HG03039 (cell line): ENCODE measurements at regions not wholly inside any gene's neighbourhood (a gene's known extent, or its start where the extent isn't known, plus 50 kb on each side); places are given as distances from the start of the nearest gene placed in this dataset.
"Not testable (repeated sequence)": the region's sequence is repeated elsewhere in the genome, so short reads cannot be mapped to it uniquely, and the experiment has no call there.

Experiments used
- ATAC-seq: cut with Tn5 transposase; IDR thresholded peaks from one replicate; pipeline ENCODE4 v1.9.1; 2021; ENCODE audit warnings: mild to moderate bottlenecking, moderate library complexity; ENCODE audit not compliant: unreplicated experiment

DNA sequence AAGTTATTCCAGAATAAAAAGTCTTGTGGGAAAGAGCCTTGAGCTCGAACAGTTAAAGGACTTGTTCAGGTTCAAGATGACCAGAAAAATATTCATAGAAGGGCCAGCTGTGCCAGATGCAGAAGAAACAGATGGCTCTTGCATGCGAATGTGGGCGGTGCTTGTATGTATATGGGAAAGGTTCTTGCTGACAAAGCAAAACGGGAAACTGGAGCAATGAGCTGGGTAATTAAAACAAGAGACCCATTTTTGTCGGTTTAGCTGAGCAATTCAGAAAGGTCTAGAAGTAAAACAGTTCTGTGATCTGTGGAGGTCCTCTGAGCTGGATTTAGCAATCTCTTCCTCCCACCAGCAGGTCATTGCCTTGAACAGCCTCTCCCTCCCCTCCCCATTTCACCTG lies 107.2 kb upstream of the MARK1 start:
- no peak for ATAC-seq

DNA sequence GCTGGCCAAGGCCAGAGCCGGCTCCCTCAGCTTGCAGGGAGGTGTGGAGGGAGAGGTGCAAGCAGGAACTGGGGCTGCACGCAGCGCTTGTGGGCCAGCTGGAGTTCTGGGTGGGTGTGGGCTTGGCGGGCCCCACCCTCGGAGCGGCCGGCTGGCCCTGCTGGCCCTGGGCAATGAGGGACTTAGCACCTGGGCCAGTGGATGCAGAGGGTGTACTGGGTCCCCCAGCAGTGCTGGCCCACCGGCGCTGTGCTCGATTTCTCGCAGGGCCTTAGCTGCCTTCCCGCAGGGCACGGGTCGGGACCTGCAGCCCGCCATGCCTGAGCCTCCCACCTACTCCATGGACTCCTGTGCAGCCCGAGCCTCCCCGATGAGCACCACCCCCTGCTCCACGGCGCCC lies 115.6 kb upstream of the MARK1 start:
- not testable (repeated sequence) for ATAC-seq

DNA sequence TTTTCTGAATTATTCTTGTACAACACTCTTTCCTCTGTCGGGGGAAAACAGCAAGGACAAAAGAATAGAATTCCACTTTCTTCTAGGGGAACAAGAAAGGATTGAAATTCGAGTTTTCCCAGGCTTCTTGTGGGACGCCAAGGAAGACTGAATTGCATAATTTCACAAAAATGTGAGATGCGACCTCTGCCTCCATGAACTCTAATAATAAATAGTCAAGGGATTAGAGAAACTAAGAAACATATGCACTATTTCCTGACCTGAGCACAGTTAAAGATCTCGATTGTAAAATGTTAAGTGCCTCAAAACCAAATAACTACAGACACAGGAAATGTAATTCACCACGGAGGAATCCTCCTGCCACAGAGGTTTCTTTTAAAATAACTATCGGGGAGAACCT lies 117.3 kb upstream of the MARK1 start:
- no peak for ATAC-seq

DNA sequence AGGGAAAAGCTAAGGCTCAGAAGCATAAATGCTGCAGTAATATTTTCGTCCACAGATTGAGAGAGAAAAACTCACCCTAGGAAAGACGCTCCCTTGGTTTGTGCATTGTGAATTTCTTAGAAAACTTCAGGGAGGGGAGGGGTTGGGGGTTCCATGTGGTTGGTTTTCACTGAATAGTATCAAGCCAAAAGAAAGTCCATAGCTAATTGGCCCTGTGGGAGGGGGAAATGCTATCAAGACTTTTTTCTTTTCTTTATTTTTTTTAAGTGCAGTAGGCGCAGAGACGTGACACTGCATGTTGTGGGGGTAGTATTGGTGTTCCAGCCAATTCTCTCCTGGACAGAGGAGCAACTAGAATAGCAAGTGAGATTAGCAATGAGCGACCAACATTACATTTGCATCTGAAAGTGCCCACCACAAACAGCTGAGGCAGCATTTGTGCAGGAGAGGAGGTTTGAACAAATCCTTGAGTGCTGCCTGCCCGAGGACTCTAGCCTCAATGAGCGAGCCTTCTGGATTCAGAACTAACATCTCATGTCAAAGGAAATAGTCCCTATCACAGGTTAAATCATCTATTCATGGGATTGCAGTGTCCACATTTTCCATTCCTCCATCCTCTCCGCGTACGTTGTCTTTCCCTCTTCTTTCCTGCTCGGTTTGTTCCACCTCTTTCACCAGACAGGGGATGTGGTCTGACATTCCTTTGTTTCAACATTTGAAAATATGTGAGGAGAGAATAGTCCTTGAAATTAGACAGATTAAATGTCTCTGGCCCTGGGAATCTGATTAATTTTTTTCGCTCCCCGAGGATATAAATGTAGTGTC lies 118.0 kb upstream of the MARK1 start:
- no peak for ATAC-seq

DNA sequence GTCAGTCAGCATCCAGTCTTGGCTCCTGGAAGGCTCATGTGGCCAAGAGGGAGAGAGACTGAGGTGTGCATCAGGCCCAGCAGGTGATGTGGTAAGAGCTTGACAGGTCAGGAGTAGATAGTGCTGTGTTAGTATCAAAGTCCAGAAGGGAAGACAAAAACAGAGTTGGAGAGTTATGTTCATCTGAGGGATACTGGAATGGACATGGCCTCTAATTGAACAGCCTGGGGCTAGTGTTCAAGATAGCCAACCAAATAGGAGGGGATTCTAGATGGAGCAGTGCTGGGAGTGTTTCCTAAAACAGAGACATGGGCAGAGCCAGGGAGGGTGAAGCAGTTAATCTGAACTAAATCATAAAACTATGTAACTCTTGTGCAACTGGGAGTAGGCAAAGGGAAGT lies 120.7 kb upstream of the MARK1 start:
- ATAC-seq = no peak

DNA sequence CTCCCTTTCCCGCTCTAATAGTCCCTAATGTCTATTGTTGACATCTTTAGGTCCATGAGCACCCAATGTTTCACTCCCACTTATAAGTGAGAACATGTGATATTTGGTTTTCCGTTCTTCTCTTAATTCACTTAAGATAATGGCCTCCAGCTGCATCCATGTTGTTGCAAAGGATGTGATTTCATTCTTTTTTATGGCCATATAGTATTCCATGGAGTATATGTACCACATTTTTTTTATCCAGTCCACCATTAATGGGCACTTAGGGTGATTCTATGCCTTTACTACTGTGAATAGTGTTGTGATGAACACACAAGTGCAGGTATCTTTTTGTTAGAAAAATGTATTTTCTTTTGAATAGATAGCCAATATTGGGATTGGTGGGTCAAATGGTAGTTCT lies 126.0 kb upstream of the RAB3GAP2 start:
- ATAC-seq = no peak

DNA sequence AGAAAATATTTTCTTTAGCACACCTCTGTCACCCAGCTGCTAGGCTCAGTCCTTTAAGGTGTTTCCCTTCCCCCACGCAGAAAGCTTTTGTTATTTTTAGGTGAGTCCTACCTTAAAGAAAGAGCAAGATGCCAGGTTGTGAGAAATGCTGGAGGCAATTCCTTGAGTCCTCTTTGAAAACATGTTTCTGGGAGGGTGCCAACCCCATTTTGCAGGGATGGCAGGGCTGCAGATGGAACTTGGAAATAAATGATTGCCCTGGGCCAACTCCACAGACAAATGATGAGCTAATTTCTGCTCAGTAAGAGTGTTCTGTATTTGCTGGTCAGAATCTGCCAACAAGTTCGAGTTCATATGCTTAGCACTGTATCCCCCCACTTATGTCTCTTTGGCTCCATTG lies 119.2 kb upstream of the RAB3GAP2 start:
- no peak for ATAC-seq

DNA sequence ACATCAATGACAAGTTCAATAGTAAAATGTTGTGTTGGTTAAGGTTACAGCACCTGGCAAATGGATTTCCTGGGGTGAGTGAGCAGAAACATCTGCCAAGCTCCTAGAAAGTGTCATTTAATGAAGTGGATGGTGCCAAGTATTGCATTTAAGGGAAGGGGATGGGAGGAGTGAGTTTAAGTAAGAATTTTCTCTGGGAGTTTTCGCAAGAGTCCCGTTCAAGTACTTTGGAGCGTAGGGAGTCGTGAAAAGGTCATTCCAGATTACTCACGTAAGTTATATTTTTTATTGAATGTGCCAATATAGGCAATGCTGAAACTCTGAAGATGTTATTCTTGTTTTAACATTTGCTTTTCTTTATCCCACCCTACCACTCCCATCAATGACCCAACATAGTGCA lies 117.4 kb upstream of the RAB3GAP2 start:
- ATAC-seq = no peak

DNA sequence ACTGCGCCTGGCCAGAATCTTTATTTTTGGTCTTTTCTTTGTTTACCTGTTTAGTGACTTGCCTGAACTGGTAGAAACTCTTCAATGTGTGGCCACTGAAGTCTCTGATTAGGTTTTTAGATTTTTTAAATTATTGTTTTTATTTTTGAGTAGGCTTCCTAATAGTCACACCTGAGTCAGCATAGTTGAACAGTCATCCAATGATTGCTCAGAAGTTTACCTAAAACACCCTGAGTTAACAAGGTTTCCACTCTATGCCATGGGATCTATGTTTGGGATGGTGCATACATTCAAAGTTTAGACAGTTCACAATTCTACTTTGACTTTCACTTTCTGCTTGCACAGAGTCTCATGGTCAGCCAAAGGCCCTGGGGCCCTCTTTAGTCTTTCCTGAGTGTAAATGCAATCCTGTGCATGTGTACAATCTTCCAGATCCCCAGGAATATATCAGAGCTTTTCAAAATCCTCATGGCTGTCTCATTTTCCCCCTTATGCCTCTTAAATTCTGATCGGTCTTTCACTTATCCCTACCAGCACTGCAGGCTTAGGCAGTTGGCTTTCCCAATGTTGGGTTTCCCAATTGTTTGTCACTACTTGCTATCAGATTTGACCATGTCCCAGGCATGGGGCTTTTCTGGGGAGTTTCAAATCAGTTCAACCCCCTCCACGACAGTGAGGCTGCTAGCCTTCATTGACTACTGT lies 114.4 kb upstream of the RAB3GAP2 start:
- ATAC-seq = no peak

DNA sequence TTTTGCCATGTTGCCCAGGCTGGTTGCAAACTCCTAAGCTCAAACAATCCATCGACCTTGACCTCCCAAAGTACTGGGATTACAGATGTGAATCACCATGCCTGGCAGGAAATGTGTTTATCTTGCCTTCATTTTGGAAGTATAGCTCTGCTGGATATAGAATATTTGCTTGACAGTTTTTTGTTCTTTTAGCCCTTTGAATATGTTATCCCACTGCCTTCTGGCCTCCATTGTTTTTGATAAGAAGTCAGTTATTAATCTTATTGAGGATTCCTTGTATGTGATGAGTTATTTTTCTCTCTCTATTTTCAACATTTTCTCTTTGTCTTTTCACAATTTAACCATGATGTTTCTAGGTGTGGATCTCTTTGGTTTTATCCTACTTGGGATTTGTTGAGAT lies 112.9 kb upstream of the RAB3GAP2 start:
- ATAC-seq = no peak

DNA sequence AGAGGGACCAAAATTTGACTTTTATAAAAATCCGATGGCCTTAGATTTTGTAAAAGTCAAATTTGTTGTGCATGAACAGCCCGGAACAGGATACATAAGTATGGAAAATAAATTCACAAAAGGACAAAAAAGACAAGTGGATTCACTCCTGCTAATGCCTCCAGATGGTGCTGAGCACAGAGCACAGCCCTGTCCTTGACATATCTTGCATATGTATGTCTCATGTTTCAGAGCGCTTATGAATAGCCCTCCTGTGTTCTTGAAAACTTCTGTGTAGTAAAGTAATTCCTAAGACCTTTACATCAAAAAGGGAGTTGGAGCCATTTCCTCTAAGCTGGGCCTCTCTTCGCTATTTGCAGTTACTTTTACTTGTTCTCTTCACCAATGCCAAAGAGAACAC lies 110.7 kb upstream of the RAB3GAP2 start:
- no peak for ATAC-seq

DNA sequence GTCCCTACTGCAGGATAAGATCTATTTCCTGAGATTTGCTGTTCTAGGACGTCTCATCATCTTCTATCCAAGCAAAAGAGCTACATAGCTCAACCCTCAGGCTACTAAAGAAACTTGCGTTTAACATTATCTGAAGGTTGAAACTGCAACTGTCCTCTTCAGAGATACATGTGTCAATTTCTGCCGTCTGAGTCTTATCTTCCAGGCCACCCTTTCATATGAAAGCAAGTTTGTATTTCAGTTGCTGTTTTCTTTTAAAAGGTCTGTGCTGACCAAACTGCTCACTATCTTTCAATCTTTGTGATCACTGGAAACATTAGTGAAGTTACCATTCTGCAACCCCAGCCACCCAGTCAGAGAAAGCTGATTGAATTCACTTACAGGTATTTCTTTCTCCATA lies 108.6 kb upstream of the RAB3GAP2 start:
- no peak for ATAC-seq

DNA sequence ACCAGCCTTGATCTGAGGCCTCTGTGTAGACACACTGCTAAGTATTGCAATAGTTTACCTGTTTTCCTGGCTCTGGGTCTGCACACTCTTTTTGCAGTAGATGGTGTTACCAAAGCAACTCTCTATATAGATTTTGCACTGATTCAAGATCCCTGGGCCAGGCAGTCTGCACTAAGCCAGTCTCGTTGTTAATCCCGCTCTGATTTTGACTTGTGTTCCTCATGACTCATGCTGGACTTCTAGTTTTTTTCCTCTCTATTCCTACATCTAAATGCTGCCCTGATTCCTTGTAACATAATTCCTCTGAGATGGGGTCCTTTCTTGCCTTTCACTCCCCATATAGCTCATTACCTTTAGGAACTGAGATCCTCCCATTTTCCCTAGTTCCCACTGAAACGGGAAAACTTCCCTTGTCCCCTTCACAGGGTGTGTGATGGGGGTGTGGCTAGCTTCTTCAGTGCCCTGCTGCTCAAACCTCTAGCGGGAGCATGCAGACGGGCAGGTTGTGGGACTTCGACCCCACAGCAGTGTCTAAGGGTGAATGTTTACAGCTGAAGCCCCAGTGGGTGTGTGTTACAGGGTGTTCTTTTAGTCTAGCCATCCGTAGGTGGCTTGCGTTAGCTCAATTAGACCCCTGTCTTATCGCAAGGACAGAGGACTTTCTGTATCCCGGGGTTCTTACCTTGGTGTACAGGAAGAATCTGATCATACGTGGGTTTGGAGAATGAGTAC lies 106.5 kb upstream of the RAB3GAP2 start:
- ATAC-seq = no peak

DNA sequence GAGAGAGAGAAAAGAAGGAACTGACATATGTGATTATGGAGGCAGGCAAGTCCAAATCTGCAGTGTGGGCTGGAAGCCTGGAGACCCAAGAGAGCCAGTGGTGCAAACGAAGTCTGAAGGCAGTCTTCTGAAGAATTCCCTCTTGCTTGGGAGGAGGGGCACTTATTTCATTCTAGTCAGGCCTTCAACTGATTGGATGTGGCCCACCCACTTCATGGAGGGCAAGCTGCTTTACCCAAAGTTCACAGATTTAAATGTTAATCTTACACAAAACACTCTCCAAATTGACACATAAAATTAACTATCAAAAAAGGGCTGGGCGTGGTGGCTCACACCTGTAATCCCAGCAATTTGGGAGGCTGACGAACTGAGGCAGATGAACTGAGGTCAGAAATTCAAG lies 103.5 kb upstream of the RAB3GAP2 start:
- ATAC-seq = no peak

DNA sequence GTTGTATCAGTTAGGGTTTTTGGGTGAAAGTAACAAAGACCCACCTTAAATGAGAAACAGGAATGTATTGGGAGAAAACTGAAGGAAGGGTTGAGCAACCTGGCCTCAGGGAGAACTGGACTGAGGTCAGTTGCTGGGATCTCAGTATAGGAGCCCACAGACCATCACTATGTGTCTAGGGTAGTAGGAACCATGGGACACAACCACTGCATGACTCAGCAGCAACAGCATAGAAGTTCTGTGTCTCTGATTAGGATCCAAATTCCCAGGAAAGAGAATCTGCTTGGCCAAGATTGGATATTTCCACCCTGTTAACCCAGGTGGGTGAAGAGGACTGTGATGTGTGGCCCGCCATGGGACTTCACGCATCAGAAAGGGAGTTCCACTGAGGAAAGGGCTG lies 102.2 kb upstream of the RAB3GAP2 start:
- ATAC-seq = no peak

DNA sequence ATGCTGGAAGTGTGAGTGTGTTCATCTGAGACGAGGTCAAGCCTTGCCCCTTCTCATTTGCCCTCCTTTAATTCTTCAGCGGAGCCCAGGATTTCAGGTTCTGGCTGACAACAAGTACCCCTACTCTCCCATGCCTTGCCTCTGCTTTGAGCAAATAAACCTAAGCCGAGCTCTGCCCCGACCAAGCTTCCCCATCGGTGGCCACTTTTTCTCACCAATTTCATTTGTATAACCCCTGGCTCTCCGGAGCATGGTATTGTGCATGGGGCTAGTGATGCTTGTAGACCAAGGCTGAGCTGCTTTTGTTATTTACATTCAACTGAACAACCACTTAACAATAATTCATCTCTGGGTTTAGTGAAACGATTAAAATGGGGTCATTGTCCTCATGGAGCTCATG lies 100.2 kb upstream of the RAB3GAP2 start:
- ATAC-seq = no peak

DNA sequence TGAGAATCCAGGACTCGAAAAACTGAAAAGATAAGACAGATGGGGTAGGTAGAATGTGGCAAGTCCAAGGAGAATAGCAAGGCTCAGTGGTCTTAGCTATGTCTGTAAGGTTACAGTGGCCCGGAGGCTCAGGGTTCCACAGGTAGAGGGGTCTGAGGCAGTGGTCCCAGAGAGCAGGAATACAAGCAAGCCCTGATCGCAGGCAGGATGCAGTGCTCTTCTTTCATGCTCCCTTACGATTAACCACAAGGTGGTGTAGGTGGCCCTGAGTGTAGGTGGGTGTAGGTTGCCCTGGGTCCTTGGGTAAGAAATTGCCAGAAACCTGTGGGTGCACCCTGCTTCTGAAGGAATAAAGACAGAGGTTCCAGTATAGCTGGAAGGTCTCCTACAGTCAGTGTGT lies 99.1 kb upstream of the RAB3GAP2 start:
- no peak for ATAC-seq

DNA sequence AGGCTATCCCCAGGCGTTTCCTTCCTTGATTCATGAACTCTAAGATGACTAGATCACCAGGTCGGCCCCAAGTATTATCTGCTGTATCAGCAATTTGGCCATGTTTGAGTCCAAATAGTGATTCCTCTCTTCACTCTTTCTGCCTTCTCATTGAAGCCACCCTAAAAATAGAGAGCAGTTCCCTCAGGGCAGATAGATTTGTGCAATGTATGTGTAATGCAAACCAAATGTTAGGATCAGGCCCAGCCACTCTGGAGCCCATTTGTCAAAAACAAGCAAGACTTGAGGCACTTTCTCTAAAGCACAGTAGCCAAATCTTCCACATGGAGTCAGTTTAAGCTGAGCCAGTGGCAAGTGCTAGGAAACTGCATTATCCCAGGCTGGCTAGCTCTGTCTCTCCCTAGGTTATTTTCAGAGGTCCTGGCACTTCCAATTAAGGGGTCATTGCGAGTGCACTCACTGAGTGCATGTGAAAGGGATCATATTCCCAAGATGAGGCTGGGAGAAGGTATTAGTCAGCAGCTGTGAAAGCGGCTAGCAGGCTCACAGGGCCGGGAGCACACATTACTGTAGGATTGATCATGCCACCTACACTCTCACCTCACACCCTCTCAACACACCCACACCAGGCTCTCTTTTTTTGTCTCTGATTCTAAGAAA lies 97.9 kb upstream of the RAB3GAP2 start:
- no peak for ATAC-seq

DNA sequence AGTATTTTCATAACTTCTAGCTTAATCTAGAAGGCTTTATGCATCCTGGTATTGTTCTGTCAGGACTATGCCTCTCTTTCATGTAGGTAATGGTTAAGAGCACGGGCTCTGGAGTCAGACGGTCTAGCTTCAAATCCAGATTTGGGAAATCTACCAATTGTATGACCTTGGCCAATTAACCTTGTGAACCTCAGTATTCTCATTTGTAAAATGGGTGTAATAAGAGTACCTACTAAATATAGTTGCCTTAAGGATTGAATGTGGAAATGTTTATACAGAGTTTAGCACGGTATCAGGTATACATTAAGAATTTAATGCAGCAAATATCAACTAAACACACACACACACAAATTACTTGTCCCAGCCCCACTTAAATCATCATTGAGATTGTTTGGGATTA lies 97.3 kb upstream of the RAB3GAP2 start:
- no peak for ATAC-seq

DNA sequence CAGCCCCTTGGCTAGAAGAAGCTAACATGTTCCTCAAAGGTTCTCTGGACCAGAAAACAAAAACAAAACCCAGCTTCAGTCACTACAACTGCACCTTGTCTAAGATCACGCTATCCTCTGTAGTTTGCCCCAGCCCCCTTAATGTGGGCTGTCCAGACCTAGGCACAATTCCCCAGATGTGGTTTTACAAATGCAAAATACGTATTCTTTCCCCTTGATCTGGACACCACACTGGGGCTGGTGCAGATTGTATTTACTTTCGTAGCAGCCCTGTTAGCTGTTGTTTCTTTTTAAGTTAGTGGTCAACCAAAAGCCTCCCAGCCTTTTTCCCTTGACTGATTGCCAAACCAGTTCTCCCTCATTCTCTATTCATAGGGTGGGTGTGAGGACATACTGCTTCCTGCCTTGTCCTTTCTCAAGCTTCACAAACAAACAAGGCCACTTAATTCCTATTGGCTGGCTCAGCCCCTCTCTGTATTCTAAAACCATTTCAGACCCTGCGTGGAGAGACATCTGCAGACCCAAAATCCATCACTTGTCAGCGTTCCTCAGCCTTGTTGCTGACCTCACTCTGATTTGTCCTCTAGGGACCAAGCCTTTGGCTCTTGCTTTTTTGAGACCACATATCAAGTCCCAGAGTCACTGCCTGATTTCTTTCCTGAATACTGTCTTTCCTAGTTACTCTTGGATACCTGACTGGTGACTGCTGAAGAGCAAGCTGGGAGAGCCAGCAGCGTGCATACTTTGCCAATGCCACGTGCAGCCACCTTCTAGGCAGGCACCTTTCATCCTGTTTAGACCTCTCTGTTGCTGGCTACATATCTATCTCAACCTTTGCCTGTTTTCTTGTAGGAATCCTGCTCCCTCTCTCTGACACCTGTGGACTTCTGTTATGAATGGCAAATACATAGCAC lies 96.4 kb upstream of the RAB3GAP2 start:
- no peak for ATAC-seq
